ENCODE measurements at regions not wholly inside any gene's neighbourhood (a gene's known extent, or its start where the extent isn't known, plus 50 kb on each side); places are given as distances from the start of the nearest gene placed in this dataset.

DNA sequence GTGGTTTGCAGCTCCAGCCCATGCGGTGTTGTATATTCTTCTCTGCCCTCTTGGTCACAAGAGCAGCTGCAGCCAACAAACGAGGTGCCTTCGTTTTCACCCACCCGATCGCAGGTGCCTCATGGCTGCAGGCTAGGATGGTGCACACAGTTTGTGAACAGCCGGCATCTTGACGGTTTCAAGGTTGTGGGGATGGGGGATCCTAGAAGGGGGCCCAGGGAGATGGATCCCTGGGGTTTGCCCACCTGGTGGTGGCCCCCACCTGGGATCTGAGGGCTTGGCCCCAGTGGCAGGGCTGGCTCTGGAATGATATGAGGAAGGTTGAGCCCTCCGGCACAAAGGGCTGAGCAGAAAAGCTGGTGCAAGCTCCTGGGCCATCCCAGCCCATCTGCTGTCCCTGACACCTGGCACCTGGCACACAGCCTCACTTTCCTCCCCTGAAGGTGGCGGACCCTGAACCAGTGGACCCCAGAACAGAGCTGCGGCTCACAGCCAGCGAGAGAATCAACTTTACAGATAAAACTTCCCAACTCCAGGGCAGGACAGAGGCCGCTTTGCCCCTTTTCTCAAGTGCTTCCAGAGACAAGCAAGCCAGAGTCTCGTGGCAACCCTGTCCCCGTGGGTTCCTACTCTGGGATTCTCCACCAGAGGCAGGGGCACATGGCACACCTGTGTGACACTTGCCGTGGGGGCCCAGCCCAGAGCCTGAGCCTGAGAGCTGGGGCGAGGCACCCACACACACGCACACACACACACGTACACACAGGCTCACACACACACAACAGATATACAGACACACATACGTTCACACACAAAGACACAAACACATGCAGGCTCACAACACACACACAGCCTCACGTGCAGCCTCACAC lies 177.3 kb upstream of the PPP2R2D start:
- Histone ChIP-seq H3K27ac (ENCODE audit: extremely low read length, insufficient read depth, low read length) (no peak overlapping the region), H3K79me2 (ENCODE audit: insufficient read depth, low read length) (no peaks in the 10 kb centered on the region)

DNA sequence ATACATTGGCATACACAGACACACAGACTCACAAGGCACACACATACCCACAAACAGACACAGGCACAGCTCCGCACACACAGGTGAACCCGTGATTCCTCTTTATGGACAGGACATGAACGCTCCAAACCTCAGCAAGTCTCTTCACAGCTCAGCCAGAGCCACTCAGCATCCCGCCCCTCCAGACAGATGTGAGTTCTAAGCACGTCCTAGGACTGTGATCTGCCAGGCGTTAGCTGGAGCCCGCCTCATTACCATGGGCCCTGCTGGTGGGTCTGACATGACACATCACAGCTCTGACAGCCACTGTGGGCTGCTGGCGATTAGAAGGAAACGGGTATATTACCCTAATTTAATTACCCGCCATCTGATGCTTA lies 176.7 kb upstream of the PPP2R2D start:
- ChIA-PET POLR2A (no interaction called here), CTCF (ENCODE audit: low intra/inter-chr PET ratio, low total read pairs) (no interaction called here)
- peaks cover 8% of the 10 kb centered on the region for H3K4me1 ChIP-seq (ENCODE audit: insufficient read depth, low read length)
- no peaks in the 10 kb centered on the region for H3K9me3 ChIP-seq (ENCODE audit: low read length)
- no peak overlapping the region for H3K4me2 ChIP-seq (ENCODE audit: low read depth, low read length)
- no peaks in the 10 kb centered on the region for H3K36me3 ChIP-seq (replicated peaks in 1 of 2; ENCODE audit: control insufficient read depth in 1 of 2, insufficient read depth in 2 of 2, low read length in 2 of 2)
- in situ Hi-C loops (cut with HindIII; ENCODE audit: extremely low pct_ligation_motif_present, low pct_unique_long_range_greater_than_20kb): no loop called here
- intact Hi-C loops (cut with micrococcal nuclease; ENCODE audit: unreplicated experiment): no loop called here
- no TSS peak for BruUV-seq (replicated peaks)
- no peak overlapping the region for H3K27ac ChIP-seq (ENCODE audit: extremely low read length, insufficient read depth, low read length)
- H4K20me1 ChIP-seq (ENCODE audit: insufficient read depth, low read length): no peaks in the 10 kb centered on the region
- H3K4me3 ChIP-seq (replicated peaks in 1 of 3; ENCODE audit: insufficient read depth in 1 of 3, low read depth in 2 of 3, low read length in 3 of 3): no peak overlapping the region
- H3K79me2 ChIP-seq (ENCODE audit: insufficient read depth, low read length): no peaks in the 10 kb centered on the region
- H3K9ac ChIP-seq (ENCODE audit: insufficient read depth, low read depth, low read length): no peak overlapping the region
- WGBS (ENCODE audit: low lambda C conversion rate): 27% methylated on average over 9 of the region's 10 CpGs
- DNase-seq (ENCODE audit: low spot score): no peak
- H3K27me3 ChIP-seq (ENCODE audit: control insufficient read depth in 1 of 2, insufficient read depth in 2 of 2, low read length in 2 of 2): peaks cover 0 to 9% of the 10 kb centered on the region in 2 experiments; a peak in 2 of 5 replicates
- H2AFZ ChIP-seq (ENCODE audit: low read length): no peak overlapping the region
- ATAC-seq: 0 out of 3 replicates have a peak, but pooled peaks have one; percentile 18
- FAIRE-seq: no peak
- no peak for TF ChIP-seq PRPF4 (IDR thresholded peaks at IDR 0.05; ENCODE audit: low read depth, low read length, poor library complexity, severe bottlenecking)
- TF ChIP-seq, protein P1, sequence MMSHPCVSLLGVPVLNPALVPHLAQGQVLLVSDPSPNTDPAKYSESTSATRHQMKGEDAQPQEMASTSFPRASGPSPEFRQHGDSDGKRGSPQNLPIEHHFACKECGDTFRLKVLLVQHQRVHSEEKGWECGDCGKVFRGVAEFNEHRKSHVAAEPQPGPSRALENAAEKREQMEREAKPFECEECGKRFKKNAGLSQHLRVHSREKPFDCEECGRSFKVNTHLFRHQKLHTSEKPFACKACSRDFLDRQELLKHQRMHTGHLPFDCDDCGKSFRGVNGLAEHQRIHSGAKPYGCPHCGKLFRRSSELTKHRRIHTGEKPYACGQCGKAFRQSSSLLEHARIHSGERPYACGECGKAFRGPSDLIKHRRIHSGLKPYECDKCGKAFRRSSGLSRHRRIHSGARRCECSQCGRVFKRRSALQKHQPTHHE (CRISPR knock-in tag; IDR thresholded peaks at IDR 0.05; ENCODE audit: borderline replicate concordance): no peak
- TF ChIP-seq ZNF629 (CRISPR knock-in tag; conservative IDR thresholded peaks at IDR 0.05): no peak
- TF ChIP-seq KLF16 (CRISPR knock-in tag; IDR thresholded peaks at IDR 0.05): no peak
- TF ChIP-seq ZNF790 (CRISPR knock-in tag; IDR thresholded peaks at IDR 0.05; ENCODE audit: borderline replicate concordance): no peak
- TF ChIP-seq ZNF709 (CRISPR knock-in tag; IDR thresholded peaks at IDR 0.05): no peak
- TF ChIP-seq HOXD1 (CRISPR knock-in tag; IDR thresholded peaks at IDR 0.05): no peak
- no peak for TF ChIP-seq ARNTL (CRISPR knock-in tag; IDR thresholded peaks at IDR 0.05)
- no peak for TF ChIP-seq ZFP36 (IDR thresholded peaks at IDR 0.05; ENCODE audit: borderline replicate concordance, low read depth, low read length, partially characterized antibody)
- TF ChIP-seq, protein P2, sequence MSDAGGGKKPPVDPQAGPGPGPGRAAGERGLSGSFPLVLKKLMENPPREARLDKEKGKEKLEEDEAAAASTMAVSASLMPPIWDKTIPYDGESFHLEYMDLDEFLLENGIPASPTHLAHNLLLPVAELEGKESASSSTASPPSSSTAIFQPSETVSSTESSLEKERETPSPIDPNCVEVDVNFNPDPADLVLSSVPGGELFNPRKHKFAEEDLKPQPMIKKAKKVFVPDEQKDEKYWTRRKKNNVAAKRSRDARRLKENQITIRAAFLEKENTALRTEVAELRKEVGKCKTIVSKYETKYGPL (CRISPR knock-in tag; IDR thresholded peaks at IDR 0.05): no peak
- TF ChIP-seq ZNF207 (IDR thresholded peaks at IDR 0.05; ENCODE audit: borderline replicate concordance): no peak
- no peak for TF ChIP-seq SNRNP70 (IDR thresholded peaks at IDR 0.05; ENCODE audit: low read depth, low read length)

More for the DNA sequence above, 177.3 kb upstream of the PPP2R2D start:
- BruUV-seq (replicated peaks): no TSS peak
- Histone ChIP-seq H3K27me3 (ENCODE audit: control insufficient read depth in 1 of 2, insufficient read depth in 2 of 2, low read length in 2 of 2) (peaks cover 0 to 9% of the 10 kb centered on the region in 2 experiments; a peak in 2 of 5 replicates), H3K9me3 (ENCODE audit: low read length) (no peaks in the 10 kb centered on the region), H3K4me1 (ENCODE audit: insufficient read depth, low read length) (peaks cover 8% of the 10 kb centered on the region), H3K4me2 (ENCODE audit: low read depth, low read length) (no peak overlapping the region), H3K36me3 (replicated peaks in 1 of 2; ENCODE audit: control insufficient read depth in 1 of 2, insufficient read depth in 2 of 2, low read length in 2 of 2) (no peaks in the 10 kb centered on the region), H2AFZ (ENCODE audit: low read length) (no peak overlapping the region), H3K9ac (ENCODE audit: insufficient read depth, low read depth, low read length) (no peak overlapping the region), H3K4me3 (replicated peaks in 1 of 3; ENCODE audit: insufficient read depth in 1 of 3, low read depth in 2 of 3, low read length in 3 of 3) (no peak overlapping the region), H4K20me1 (ENCODE audit: insufficient read depth, low read length) (no peaks in the 10 kb centered on the region)
- 47% methylated on average over 9 of the region's 20 CpGs for WGBS (ENCODE audit: low lambda C conversion rate)
- in situ Hi-C loops (cut with HindIII; ENCODE audit: extremely low pct_ligation_motif_present, low pct_unique_long_range_greater_than_20kb): no loop called here
- POLR2A ChIA-PET: no interaction called here
- no peak for ATAC-seq
- CTCF ChIA-PET (ENCODE audit: low intra/inter-chr PET ratio, low total read pairs): no interaction called here
- no peak for DNase-seq (ENCODE audit: low spot score)
- no peak for FAIRE-seq
- intact Hi-C loops (cut with micrococcal nuclease; ENCODE audit: unreplicated experiment): no loop called here
- TF ChIP-seq, protein P3, sequence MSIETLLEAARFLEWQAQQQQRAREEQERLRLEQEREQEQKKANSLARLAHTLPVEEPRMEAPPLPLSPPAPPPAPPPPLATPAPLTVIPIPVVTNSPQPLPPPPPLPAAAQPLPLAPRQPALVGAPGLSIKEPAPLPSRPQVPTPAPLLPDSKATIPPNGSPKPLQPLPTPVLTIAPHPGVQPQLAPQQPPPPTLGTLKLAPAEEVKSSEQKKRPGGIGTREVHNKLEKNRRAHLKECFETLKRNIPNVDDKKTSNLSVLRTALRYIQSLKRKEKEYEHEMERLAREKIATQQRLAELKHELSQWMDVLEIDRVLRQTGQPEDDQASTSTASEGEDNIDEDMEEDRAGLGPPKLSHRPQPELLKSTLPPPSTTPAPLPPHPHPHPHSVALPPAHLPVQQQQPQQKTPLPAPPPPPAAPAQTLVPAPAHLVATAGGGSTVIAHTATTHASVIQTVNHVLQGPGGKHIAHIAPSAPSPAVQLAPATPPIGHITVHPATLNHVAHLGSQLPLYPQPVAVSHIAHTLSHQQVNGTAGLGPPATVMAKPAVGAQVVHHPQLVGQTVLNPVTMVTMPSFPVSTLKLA (IDR thresholded peaks at IDR 0.05): peak; percentile 70
- no peak for TF ChIP-seq ZNF251 (CRISPR knock-in tag; IDR thresholded peaks at IDR 0.05)
